Neutrophil (primary cell): ENCODE measurements at regions not wholly inside any gene's neighbourhood (a gene's known extent, or its start where the extent isn't known, plus 50 kb on each side); places are given as distances from the start of the nearest gene placed in this dataset.

Source experiments
- H3K27ac ChIP-seq: fragments of 200-600 bp; sonication (generic); 2 replicates; pipeline ENCODE4 v1.5.1; 2016; ENCODE audit warnings: mild to moderate bottlenecking, moderate library complexity
- H3K27me3 ChIP-seq: fragments of 200-600 bp; sonication (generic); 2 replicates; pipeline ENCODE4 v1.6.0; 2016; ENCODE audit warnings: mild to moderate bottlenecking
- H3K36me3 ChIP-seq: fragments of 200-600 bp; sonication (generic); 2 replicates; pipeline ENCODE4 v1.5.1; 2017
- H3K4me1 ChIP-seq, 2 experiments: fragments of 200-600 bp in 1 of 2; sonication (generic) in 1 of 2; 1 replicate in 1 of 2; 2 replicates in 1 of 2; pipeline versions ENCODE4 v1.5.1 to v1.6.1; 2013 to 2016; ENCODE audit warnings: low read depth in 1 of 2, low read length in 1 of 2, mild to moderate bottlenecking in 1 of 2, moderate library complexity in 1 of 2; ENCODE audit not compliant: control insufficient read depth in 1 of 2, insufficient read depth in 1 of 2
- H3K4me3 ChIP-seq, 2 experiments: fragments of 200-600 bp in 1 of 2; sonication (generic) in 1 of 2; 1 replicate in 1 of 2; 2 replicates in 1 of 2; pipeline ENCODE4 v1.5.1; 2013 to 2016; ENCODE audit warnings: low read depth in 1 of 2, low read length in 1 of 2, mild to moderate bottlenecking in 1 of 2, moderate library complexity in 1 of 2
- H3K9me3 ChIP-seq: fragments of 200-600 bp; sonication (generic); 2 replicates; pipeline ENCODE4 v1.5.1; 2016
- TF ChIP-seq, protein P1 (sequence below): fragments of 200-600 bp; sonication (generic); IDR thresholded peaks from 2 replicates; pipeline ENCODE4 v1.5.1; 2016; ENCODE audit warnings: antibody characterized with exemption

DNA sequence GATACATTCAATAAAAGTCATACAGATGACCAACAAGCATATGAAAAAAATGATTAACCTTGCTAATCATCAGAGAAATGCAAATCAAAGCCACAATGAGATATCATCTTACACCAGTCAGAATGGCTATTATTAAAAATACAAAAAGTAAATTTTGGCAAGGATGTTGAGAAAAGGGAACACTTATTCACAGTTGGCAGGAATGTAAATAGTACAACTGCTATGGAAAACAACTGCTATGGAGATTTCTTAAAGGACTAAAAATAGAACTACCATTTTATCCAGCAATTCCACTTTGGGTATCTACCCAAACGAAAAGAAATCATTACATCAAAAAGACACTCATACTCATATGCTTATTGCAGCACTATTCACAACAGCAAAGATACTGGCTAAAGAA, 1121.8 kb downstream of the TBL1XR1 start:
- H3K36me3 ChIP-seq: no peaks in the 10 kb centered on the region
- TF ChIP-seq, protein P1, sequence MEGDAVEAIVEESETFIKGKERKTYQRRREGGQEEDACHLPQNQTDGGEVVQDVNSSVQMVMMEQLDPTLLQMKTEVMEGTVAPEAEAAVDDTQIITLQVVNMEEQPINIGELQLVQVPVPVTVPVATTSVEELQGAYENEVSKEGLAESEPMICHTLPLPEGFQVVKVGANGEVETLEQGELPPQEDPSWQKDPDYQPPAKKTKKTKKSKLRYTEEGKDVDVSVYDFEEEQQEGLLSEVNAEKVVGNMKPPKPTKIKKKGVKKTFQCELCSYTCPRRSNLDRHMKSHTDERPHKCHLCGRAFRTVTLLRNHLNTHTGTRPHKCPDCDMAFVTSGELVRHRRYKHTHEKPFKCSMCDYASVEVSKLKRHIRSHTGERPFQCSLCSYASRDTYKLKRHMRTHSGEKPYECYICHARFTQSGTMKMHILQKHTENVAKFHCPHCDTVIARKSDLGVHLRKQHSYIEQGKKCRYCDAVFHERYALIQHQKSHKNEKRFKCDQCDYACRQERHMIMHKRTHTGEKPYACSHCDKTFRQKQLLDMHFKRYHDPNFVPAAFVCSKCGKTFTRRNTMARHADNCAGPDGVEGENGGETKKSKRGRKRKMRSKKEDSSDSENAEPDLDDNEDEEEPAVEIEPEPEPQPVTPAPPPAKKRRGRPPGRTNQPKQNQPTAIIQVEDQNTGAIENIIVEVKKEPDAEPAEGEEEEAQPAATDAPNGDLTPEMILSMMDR: no peak
- H3K4me1 ChIP-seq: no peaks in the 10 kb centered on the region
- no peak overlapping the region for H3K4me3 ChIP-seq
- H3K27me3 ChIP-seq: no peaks in the 10 kb centered on the region
- H3K27ac ChIP-seq: no peak overlapping the region
- H3K9me3 ChIP-seq: no peaks in the 10 kb centered on the region

DNA sequence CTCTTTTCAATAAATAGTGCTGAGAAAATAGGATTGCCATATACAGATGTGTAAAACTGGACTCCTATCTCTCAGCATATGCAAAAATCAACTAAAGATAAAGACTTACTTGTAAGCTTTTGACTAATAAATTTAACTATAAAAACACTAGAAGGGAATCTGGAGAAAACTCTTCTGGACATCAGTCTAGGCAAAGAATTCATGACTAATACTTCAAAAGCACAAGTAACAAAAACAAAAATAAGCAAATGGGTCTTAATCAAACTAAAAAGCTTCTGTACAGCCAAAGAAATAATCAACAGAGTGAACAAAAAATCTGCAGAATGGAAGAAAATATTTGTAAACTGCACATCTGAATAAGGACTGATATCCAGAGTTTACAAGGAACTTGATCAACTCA, 1122.2 kb downstream of the TBL1XR1 start:
- no peak overlapping the region for H3K4me3 ChIP-seq
- no peaks in the 10 kb centered on the region for H3K36me3 ChIP-seq
- TF ChIP-seq, protein P1: no peak
- no peaks in the 10 kb centered on the region for H3K4me1 ChIP-seq
- H3K27ac ChIP-seq: no peak overlapping the region
- H3K9me3 ChIP-seq: no peaks in the 10 kb centered on the region
- no peaks in the 10 kb centered on the region for H3K27me3 ChIP-seq

DNA sequence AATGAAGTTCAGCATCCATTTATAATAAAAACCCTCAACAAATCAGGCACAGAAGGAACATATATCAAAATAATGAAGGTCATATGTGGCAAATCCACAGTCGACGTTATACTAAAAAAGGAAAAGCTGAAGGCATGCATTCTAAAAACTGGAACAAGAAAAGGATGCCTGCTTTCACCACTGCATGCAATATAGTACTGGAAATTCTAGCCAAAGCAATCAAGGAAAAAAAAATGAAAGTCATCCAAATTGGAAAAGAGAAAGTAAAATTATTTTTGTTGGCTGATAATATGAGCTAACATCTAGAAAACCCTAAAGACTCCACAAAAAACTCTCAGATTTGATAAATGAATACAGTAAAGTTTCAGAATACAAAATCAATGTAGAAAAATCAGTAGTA, 1123.2 kb downstream of the TBL1XR1 start:
- Histone ChIP-seq H3K27ac (no peak overlapping the region), H3K36me3 (no peaks in the 10 kb centered on the region), H3K4me3 (no peak overlapping the region), H3K27me3 (no peaks in the 10 kb centered on the region), H3K9me3 (no peaks in the 10 kb centered on the region), H3K4me1 (no peaks in the 10 kb centered on the region)
- TF ChIP-seq, protein P1: no peak

DNA sequence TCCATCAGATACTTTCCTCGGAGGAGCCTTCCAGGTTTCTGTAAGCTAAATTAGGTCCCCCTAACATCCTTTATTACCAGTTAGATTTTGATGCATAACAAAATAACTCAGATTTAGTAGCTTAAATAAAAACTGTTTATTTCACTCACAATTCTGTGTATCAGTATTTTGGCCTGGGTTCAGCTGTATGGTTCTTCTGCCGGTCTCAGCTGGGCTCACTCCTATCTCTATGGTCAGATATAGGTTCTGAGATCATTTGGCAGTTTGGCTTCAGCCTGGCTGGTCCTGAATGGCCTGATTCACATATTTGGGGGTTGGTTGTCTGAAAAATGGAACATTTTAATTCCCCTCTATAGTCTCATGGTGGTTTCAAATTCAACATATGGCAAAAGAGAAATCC, 1125.3 kb downstream of the TBL1XR1 start:
- TF ChIP-seq, protein P1: no peak
- Histone ChIP-seq H3K4me1 (no peaks in the 10 kb centered on the region), H3K27ac (no peak overlapping the region), H3K27me3 (no peaks in the 10 kb centered on the region), H3K36me3 (no peaks in the 10 kb centered on the region), H3K9me3 (no peaks in the 10 kb centered on the region), H3K4me3 (no peak overlapping the region)

DNA sequence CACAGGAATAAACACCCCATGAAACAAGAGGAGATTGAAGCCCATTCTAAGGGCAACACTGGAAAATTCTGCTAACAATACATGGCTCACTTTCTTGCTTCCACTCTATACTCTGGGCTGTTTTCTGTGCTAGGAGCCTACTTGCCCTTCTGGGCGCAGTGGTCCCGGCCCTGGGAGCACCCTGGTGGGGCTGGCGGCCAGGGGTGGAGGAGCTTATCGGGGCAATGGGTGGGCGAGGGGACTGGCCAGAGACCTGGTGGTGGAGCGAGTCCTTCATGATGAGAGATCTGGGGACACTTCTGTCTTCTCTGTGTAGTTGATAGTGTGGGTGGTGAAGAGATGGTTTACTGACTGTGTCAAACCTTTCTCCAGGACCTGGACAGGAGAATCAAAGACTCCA, 1128.5 kb downstream of the TBL1XR1 start:
- Histone ChIP-seq H3K4me3 (no peak overlapping the region), H3K27me3 (no peaks in the 10 kb centered on the region), H3K4me1 (no peaks in the 10 kb centered on the region), H3K9me3 (no peaks in the 10 kb centered on the region), H3K27ac (no peak overlapping the region), H3K36me3 (no peaks in the 10 kb centered on the region)
- TF ChIP-seq, protein P1: no peak

DNA sequence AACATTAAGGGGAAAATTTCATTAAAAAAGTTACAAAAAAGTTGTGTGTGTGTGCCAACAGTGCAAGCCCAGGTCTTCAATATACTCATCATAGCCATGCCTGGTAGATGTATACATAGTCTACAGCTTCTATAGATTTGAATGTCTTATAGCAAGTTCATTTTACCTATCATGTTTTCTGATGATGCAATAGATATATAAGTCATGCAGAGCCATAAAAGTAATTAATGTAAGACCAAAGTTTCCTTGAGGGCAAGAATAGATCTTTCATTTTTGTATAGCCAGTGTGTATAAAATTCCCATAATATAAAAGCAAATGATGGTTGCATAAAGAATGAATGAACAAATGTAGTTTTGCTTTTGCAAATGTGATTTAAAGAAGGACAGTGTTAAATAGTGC, 1138.4 kb downstream of the TBL1XR1 start:
- no peaks in the 10 kb centered on the region for H3K36me3 ChIP-seq
- H3K27ac ChIP-seq: no peak overlapping the region
- H3K4me1 ChIP-seq: no peaks in the 10 kb centered on the region
- TF ChIP-seq, protein P1: no peak
- H3K4me3 ChIP-seq: no peak overlapping the region
- H3K27me3 ChIP-seq: no peaks in the 10 kb centered on the region
- no peaks in the 10 kb centered on the region for H3K9me3 ChIP-seq
